Tibial artery (tissue), 4 donors: ENCODE measurements at regions not wholly inside any gene's neighbourhood (a gene's known extent, or its start where the extent isn't known, plus 50 kb on each side); places are given as distances from the start of the nearest gene placed in this dataset.

Source experiments
- DNase-seq, 2 donors: peaks; one replicate each; pipeline ENCODE4 v3.0.0-alpha.2; 2019
- H3K27ac ChIP-seq, 2 donors: fragments of 200-600 bp; sonication (generic) in 1 of 2; 1 replicate in 1 of 2; 2 replicates in 1 of 2; pipeline ENCODE4 v1.5.1; 2018 to 2019; ENCODE audit warnings: mild to moderate bottlenecking in 1 of 2
- H3K27me3 ChIP-seq, 2 donors: fragments of 200-600 bp; sonication (generic) in 1 of 2; one replicate each; pipeline versions ENCODE4 v1.5.1 to v1.6.0; 2016 to 2019
- H3K36me3 ChIP-seq, 3 donors: fragments of 200-600 bp; sonication (generic) in 2 of 3; one replicate each; pipeline ENCODE4 v1.5.1; 2016 to 2019; ENCODE audit warnings: mild to moderate bottlenecking in 2 of 3
- H3K4me1 ChIP-seq, 4 donors: fragments of 200-600 bp; sonication (generic) in 2 of 4; 1 replicate in 3 of 4; 2 replicates in 1 of 4; pipeline ENCODE4 v1.5.1; 2016 to 2019
- H3K4me3 ChIP-seq, 2 donors: fragments of 200-600 bp; sonication (generic) in 1 of 2; 1 replicate in 1 of 2; 2 replicates in 1 of 2; pipeline ENCODE4 v1.5.1; 2018 to 2019; ENCODE audit warnings: mild to moderate bottlenecking in 2 of 2
- H3K9me3 ChIP-seq, 3 donors: fragments of 200-600 bp; sonication (generic) in 1 of 3; one replicate each; pipeline ENCODE4 v1.5.1; 2016 to 2019
- intact Hi-C: fragments of 100-400 bp; cut with DNase I; formaldehyde crosslinking; loops from one replicate; pipeline ENCODE4 v1.15.0; 2023; ENCODE audit warnings: low total_unique reads
- TF ChIP-seq, protein P1 (sequence below), 2 experiments: fragments of 200-600 bp in 1 of 2; fragments of 450-650 bp in 1 of 2; IDR thresholded peaks; one replicate each; pipeline ENCODE4 v1.5.1; 2017 to 2019; ENCODE audit warnings: antibody characterized with exemption in 2 of 2, mild to moderate bottlenecking in 1 of 2, moderate library complexity in 1 of 2

DNA sequence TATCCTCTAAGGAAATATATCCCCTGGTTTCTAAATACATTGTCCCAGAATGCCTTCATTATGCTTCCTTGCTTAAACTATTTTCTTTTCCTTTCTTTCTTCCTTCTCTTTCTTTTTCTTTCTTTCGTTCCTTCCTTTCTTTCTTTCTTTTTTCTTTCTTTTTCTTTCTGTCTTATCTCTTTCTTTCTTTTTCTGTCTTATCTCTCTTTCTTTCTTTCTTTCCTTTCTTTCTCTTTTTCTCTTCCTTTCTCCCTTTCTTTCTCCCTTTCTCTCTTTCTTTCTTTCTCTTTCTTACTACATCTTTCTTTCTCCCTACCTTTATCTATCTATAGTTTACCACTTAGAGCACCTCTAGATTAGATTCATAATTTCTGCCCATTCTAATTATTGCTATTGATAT lies 552.1 kb downstream of the PYDC2 start:
- TF ChIP-seq, protein P1, sequence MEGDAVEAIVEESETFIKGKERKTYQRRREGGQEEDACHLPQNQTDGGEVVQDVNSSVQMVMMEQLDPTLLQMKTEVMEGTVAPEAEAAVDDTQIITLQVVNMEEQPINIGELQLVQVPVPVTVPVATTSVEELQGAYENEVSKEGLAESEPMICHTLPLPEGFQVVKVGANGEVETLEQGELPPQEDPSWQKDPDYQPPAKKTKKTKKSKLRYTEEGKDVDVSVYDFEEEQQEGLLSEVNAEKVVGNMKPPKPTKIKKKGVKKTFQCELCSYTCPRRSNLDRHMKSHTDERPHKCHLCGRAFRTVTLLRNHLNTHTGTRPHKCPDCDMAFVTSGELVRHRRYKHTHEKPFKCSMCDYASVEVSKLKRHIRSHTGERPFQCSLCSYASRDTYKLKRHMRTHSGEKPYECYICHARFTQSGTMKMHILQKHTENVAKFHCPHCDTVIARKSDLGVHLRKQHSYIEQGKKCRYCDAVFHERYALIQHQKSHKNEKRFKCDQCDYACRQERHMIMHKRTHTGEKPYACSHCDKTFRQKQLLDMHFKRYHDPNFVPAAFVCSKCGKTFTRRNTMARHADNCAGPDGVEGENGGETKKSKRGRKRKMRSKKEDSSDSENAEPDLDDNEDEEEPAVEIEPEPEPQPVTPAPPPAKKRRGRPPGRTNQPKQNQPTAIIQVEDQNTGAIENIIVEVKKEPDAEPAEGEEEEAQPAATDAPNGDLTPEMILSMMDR (IDR thresholded peaks at IDR 0.05) = no peak
- Histone ChIP-seq H3K27ac (no peak overlapping the region), H3K36me3 (no peaks in the 10 kb centered on the region), H3K9me3 (no peaks in the 10 kb centered on the region), H3K4me1 (no peaks in the 10 kb centered on the region), H3K27me3 (no peaks in the 10 kb centered on the region), H3K4me3 (no peak overlapping the region)
- no peak for DNase-seq
- intact Hi-C loops = no loop called here

DNA sequence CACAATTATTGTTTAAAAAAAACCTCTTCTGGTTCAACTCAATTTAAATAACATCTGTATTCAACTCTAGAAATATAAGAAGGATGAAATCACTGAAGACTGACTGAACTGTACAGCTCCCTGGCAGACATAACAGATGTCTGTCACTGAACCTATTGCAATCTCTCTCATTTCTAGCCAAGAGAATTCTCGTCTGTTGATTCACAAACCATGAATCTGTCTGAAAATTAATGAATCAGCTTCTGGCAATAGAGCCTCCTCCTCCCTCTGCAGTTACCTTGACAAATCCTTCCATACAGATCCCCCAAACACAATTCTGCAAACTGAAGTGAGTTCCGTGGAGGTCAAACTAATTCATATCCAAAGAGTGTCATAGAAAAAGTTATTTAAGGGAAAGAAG lies 561.4 kb downstream of the PYDC2 start:
- no peak overlapping the region for H3K27ac ChIP-seq
- no peaks in the 10 kb centered on the region for H3K27me3 ChIP-seq
- intact Hi-C loops = no loop called here
- TF ChIP-seq, protein P1 (IDR thresholded peaks at IDR 0.05) = no peak
- DNase-seq = no peak
- H3K36me3 ChIP-seq = no peaks in the 10 kb centered on the region
- H3K4me1 ChIP-seq = no peaks in the 10 kb centered on the region
- H3K9me3 ChIP-seq = peaks cover 0 to 7% (median 2%) of the 10 kb centered on the region in 3 donors
- no peak overlapping the region for H3K4me3 ChIP-seq

DNA sequence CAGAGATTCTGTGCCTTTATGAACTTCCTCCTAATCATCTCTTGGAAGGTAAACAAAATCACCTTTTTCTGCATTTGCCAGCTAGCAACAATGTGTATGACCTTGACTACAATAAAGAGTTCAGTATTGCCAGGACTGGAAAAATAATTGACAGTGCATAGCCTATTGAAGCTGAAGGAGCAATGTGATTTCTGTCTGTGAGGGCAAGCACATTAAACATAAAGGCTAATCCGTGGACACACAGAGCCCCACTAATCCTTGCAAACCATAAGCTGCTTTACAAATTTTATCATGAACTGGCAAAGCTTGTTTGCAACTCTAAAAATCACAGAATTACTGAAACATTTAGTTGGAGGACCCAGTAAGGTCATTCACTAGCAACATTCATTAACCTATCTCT lies 563.8 kb downstream of the PYDC2 start:
- H3K4me3 ChIP-seq = no peak overlapping the region
- no peaks in the 10 kb centered on the region for H3K9me3 ChIP-seq
- H3K27ac ChIP-seq = no peak overlapping the region
- TF ChIP-seq, protein P1 (IDR thresholded peaks at IDR 0.05) = no peak
- H3K27me3 ChIP-seq = no peaks in the 10 kb centered on the region
- H3K4me1 ChIP-seq = no peaks in the 10 kb centered on the region
- no peak for DNase-seq
- H3K36me3 ChIP-seq = no peaks in the 10 kb centered on the region
- intact Hi-C loops = no loop called here

DNA sequence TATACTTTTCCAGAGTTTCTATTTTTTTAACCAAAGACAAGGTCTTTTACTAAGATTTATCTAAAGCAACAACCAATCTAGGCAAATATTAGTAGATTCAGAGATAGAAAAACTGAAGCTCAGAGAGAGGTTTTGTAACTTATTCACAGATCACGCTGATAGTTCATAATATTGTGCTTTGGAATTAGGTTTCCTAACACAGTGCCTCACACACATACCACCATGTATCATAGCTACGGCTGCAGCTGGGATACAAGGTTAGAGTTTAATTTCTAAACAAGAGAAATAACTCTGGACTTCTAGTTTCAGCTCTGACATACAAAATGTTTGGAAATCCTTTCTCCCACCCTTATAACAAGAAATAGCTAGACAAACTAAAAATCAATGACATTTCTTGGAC lies 565.7 kb downstream of the PYDC2 start:
- Histone ChIP-seq H3K27ac (no peak overlapping the region), H3K9me3 (no peaks in the 10 kb centered on the region), H3K4me1 (no peaks in the 10 kb centered on the region), H3K27me3 (no peaks in the 10 kb centered on the region), H3K36me3 (no peaks in the 10 kb centered on the region), H3K4me3 (no peak overlapping the region)
- intact Hi-C loops = no loop called here
- TF ChIP-seq, protein P1 (IDR thresholded peaks at IDR 0.05) = no peak
- DNase-seq = no peak

DNA sequence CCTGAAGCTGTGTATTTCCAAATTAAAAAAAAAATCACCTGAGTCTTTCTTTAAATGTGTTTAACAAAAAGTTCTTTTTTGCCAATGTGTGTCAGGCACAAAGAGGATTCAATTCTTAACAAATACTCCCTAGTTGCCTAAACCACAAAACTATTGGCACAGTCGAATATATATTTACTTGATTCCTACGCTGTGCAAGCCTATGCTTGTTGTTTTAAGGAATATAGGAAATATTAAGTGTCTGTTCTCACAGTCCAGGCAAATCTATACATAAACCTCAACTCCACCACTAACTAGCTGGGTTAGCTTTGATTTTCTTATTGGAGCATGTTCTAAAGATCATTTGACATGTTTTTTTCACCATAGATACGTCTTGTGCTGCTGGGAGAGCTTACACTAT lies 571.0 kb downstream of the PYDC2 start:
- H3K27me3 ChIP-seq = no peaks in the 10 kb centered on the region
- H3K9me3 ChIP-seq = no peaks in the 10 kb centered on the region
- TF ChIP-seq, protein P1 (IDR thresholded peaks at IDR 0.05) = no peak
- intact Hi-C loops = no loop called here
- DNase-seq = no peak
- no peaks in the 10 kb centered on the region for H3K4me1 ChIP-seq
- H3K27ac ChIP-seq = no peak overlapping the region
- no peaks in the 10 kb centered on the region for H3K36me3 ChIP-seq
- no peak overlapping the region for H3K4me3 ChIP-seq

DNA sequence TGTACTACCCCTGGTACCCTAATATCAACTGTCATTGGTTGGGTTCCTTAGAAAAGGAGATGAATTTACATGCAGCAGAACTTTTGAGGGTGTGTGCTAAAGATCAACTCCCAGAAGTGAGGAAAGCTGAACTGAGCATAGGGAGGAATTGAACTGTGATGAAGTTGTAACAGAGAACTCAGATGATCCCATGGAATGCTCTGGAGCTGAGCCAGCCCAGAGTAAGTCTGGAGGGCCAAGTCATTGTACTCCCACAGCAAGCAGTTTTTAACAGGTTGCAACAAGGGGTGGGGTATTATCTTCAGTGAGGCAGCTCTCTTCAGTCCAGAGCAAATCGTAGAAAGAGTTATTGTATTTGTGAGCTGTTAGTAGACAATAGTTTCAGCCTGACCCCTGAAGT lies 572.3 kb downstream of the PYDC2 start:
- intact Hi-C loops = no loop called here
- no peak overlapping the region for H3K4me3 ChIP-seq
- TF ChIP-seq, protein P1 (IDR thresholded peaks at IDR 0.05) = no peak

More for the DNA sequence above, 572.3 kb downstream of the PYDC2 start:
- Histone ChIP-seq H3K27me3 (no peaks in the 10 kb centered on the region), H3K27ac (no peak overlapping the region), H3K36me3 (no peaks in the 10 kb centered on the region), H3K4me1 (no peaks in the 10 kb centered on the region), H3K9me3 (no peaks in the 10 kb centered on the region)
- no peak for DNase-seq
